Stomach (tissue), 4 donors: ENCODE measurements at regions not wholly inside any gene's neighbourhood (a gene's known extent, or its start where the extent isn't known, plus 50 kb on each side); places are given as distances from the start of the nearest gene placed in this dataset.

Experiments
- CTCF ChIP-seq, 7 experiments: fragments of 450-650 bp in 4 of 7; fragments of 200-600 bp in 3 of 7; sonication (generic) in 3 of 7; IDR thresholded peaks; one replicate each; pipeline ENCODE4 v1.5.1; 2016 to 2019; ENCODE audit warnings: antibody characterized with exemption in 7 of 7, control low read depth in 2 of 7, mild to moderate bottlenecking in 1 of 7
- EP300 ChIP-seq: sonication (generic); formaldehyde crosslinking; IDR thresholded peaks from one replicate; pipeline ENCODE4 v1.6.1; 2017; ENCODE audit warnings: antibody characterized with exemption

- TF ChIP-seq CTCF (IDR thresholded peaks at IDR 0.05) (no peak), EP300 (no peak)
Observed at GRCh38 chr2:79370976-79371538, 141.8 kb upstream of the CTNNA2 start.
